Spleen (tissue), 11 donors: ENCODE measurements at regions not wholly inside any gene's neighbourhood (a gene's known extent, or its start where the extent isn't known, plus 50 kb on each side); places are given as distances from the start of the nearest gene placed in this dataset.

Experiments
- DNase-seq: peaks from one replicate; pipeline ENCODE4 v3.0.0-alpha.2; 2020
- H3K27ac ChIP-seq, 8 donors: fragments of 200-600 bp; sonication (generic) in 7 of 8; 1 replicate in 4 of 8; 2 replicates in 4 of 8; pipeline versions ENCODE4 v1.5.0 to v1.8.0; 2016 to 2021; ENCODE audit warnings: inconsistent platforms in 4 of 8, mild to moderate bottlenecking in 4 of 8, moderate library complexity in 1 of 8
- H3K27me3 ChIP-seq, 7 donors: fragments of 200-600 bp; sonication (generic) in 6 of 7; replicated peaks in 1 of 7; 1 replicate in 4 of 7; 2 replicates in 3 of 7; pipeline versions ENCODE4 v1.5.0 to v1.8.0; 2016 to 2021; ENCODE audit warnings: inconsistent platforms in 3 of 7, mild to moderate bottlenecking in 1 of 7
- H3K36me3 ChIP-seq, 6 donors: fragments of 200-600 bp; sonication (generic) in 5 of 6; 1 replicate in 4 of 6; 2 replicates in 2 of 6; pipeline versions ENCODE4 v1.5.0 to v1.8.0; 2016 to 2021; ENCODE audit warnings: inconsistent platforms in 2 of 6
- H3K4me1 ChIP-seq, 6 donors: fragments of 200-600 bp; sonication (generic) in 5 of 6; 1 replicate in 3 of 6; 2 replicates in 3 of 6; pipeline versions ENCODE4 v1.5.0 to v1.8.0; 2016 to 2021; ENCODE audit warnings: inconsistent platforms in 3 of 6
- H3K4me3 ChIP-seq, 8 donors: fragments of 200-600 bp; sonication (generic) in 7 of 8; 1 replicate in 4 of 8; 2 replicates in 4 of 8; pipeline versions ENCODE4 v1.5.0 to v1.8.0; 2016 to 2021; ENCODE audit warnings: inconsistent platforms in 4 of 8, mild to moderate bottlenecking in 4 of 8, moderate library complexity in 2 of 8
- H3K9me3 ChIP-seq, 8 donors: fragments of 200-600 bp; sonication (generic) in 7 of 8; 1 replicate in 4 of 8; 2 replicates in 4 of 8; pipeline versions ENCODE4 v1.5.0 to v1.8.0; 2016 to 2021; ENCODE audit warnings: inconsistent platforms in 4 of 8
- POLR2A ChIP-seq, 3 donors: fragments of 450-650 bp; IDR thresholded peaks; one replicate each; pipeline ENCODE4 v1.5.1; 2017; ENCODE audit warnings: antibody characterized with exemption in 3 of 3, mild to moderate bottlenecking in 1 of 3
- POLR2AphosphoS5 ChIP-seq, 3 donors: sonication (generic); formaldehyde crosslinking; IDR thresholded peaks; one replicate each; pipeline ENCODE4 v1.5.1; 2017; ENCODE audit warnings: antibody characterized with exemption in 3 of 3
- WGBS, 5 donors: extraction: QIAGEN DNeasy Blood & Tissue Kit in 3 of 5; methylation state at CpG; one replicate each; pipeline versions ENCODE4 v1.1.5 to v1.1.7; 2013 to 2018; 5-methylcytosine and 5-hydroxymethylcytosine counted together
- intact Hi-C: fragments of 100-400 bp; cut with DNase I; formaldehyde crosslinking; loops from one replicate; pipeline ENCODE4 v1.15.0; 2023; ENCODE audit warnings: low total_unique reads
- TF ChIP-seq, protein P1 (sequence below), 11 experiments: fragments of 200-600 bp in 7 of 11; fragments of 450-650 bp in 4 of 11; sonication (generic) in 4 of 11; IDR thresholded peaks in 8 of 11; conservative IDR thresholded peaks in 3 of 11; 1 replicate in 7 of 11; 2 replicates in 4 of 11; pipeline versions ENCODE4 v1.4.0 to v1.8.0; 2016 to 2021; ENCODE audit warnings: antibody characterized with exemption in 11 of 11, inconsistent platforms in 4 of 11, mild to moderate bottlenecking in 1 of 11
- donor health status: healthy with polysubstance abuse.
- donor health status: DM: no; HTN: no; CAD: no; lungs with moderate emphysema.
- donor health status: DM: no; HTN: no; CAD: no.
- donor health status: Bipolar disorder and iron deficiency.
- donor health status: healthy.
- donor health status: DM: no; HTN: no; CAD: no.
- donor health status: DM: yes; HTN: yes; CAD: no.

DNA sequence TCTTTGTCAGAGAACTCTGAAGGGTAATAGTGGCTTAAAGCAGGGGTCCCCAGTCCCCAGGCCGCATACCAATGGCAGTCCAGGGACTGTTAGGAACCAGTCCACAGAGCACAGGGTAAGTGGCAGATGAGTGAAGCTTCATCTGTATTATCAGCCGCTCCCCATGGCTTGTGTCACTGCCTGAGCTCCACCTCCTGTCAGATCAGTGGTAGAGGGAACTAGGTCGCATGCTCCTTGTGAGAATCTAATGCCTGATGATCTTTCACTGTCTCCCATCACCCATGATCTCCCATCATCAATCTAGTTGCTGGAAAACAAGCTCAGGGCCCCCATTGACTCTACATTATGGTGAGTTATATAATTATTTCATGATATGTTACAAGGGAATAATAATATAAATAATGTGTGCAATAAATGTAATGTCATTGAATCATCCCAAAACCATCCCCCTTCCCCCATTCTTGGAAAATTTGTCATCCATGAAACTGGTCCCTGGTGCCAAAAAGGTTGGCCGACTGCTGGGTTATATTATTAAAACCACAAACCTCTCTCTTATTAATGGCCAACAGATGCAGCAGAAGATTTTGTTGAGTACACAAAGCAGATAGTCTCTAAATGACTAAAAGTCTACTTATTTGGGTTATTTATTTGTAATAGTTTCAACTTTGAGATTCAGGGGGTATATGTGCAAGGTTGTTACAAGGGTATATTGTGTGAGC lies 782.7 kb downstream of the CDH11 start:
- WGBS, 5 donors, result 64 to 87% (median 77%) methylated on average over 4 of the region's 4 CpGs
- H3K27ac ChIP-seq, result no peak overlapping the region
- H3K27me3 ChIP-seq, result no peaks in the 10 kb centered on the region
- TF ChIP-seq, protein P1, sequence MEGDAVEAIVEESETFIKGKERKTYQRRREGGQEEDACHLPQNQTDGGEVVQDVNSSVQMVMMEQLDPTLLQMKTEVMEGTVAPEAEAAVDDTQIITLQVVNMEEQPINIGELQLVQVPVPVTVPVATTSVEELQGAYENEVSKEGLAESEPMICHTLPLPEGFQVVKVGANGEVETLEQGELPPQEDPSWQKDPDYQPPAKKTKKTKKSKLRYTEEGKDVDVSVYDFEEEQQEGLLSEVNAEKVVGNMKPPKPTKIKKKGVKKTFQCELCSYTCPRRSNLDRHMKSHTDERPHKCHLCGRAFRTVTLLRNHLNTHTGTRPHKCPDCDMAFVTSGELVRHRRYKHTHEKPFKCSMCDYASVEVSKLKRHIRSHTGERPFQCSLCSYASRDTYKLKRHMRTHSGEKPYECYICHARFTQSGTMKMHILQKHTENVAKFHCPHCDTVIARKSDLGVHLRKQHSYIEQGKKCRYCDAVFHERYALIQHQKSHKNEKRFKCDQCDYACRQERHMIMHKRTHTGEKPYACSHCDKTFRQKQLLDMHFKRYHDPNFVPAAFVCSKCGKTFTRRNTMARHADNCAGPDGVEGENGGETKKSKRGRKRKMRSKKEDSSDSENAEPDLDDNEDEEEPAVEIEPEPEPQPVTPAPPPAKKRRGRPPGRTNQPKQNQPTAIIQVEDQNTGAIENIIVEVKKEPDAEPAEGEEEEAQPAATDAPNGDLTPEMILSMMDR (IDR thresholded peaks at IDR 0.05 in 8 of 11, conservative IDR thresholded peaks at IDR 0.05 in 3 of 11), result no peak
- TF ChIP-seq POLR2A (IDR thresholded peaks at IDR 0.05), result no peak
- no peak for TF ChIP-seq POLR2AphosphoS5 (IDR thresholded peaks at IDR 0.05)
- intact Hi-C loops, result no loop called here
- H3K36me3 ChIP-seq, result no peaks in the 10 kb centered on the region
- H3K4me3 ChIP-seq, result no peak overlapping the region
- H3K4me1 ChIP-seq, result no peaks in the 10 kb centered on the region
- DNase-seq, result no peak
- H3K9me3 ChIP-seq, result peaks cover 0 to 24% (median 13%) of the 10 kb centered on the region in 8 donors

DNA sequence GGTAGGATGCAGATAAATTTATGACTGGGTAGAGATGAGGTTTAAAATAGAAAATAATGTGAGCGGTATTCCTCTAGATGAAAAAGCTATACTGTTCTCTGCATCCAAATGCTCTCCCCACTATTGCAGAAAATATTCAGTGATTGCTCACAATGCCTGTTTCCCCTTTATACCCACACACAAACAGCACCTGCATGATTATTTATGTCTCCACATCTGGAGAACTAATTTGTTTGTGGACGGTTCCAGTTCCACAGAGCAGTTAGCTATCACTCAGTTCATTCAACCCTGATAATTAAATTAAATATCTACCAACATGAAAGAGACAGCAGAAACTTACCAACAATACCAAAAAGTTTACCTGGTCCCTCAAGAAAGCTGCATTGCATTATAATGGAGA lies 800.0 kb downstream of the CDH11 start:
- TF ChIP-seq, protein P1 (IDR thresholded peaks at IDR 0.05 in 8 of 11, conservative IDR thresholded peaks at IDR 0.05 in 3 of 11), result no peak
- Histone ChIP-seq H3K27ac (no peak overlapping the region), H3K27me3 (no peaks in the 10 kb centered on the region), H3K4me1 (no peaks in the 10 kb centered on the region), H3K9me3 (peaks cover 0 to 6% (median 0%) of the 10 kb centered on the region in 8 donors), H3K36me3 (no peaks in the 10 kb centered on the region), H3K4me3 (no peak overlapping the region)
- intact Hi-C loops, result no loop called here
- WGBS, 5 donors, result 82 to 85% (median 85%) methylated on average over 2 of the region's 2 CpGs
- no peak for DNase-seq

DNA sequence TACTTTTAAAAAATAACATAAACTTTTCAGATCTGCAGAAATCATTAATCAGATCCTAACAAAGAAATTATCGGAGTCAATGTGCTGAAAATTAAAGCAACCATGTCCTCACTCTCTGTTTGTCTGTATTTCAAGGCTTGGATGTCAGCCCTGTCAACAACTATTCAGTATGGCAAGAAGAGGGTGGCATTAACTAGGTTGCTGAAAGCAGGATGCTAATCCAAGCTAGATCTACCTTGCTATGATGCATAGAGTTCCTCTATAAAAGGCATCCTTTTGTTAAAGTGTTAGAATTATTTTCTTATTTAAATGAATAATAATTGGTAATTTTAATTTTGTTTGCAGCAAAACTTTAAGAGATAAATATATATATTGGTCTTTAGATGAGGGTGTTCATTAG lies 800.8 kb downstream of the CDH11 start:
- H3K4me1 ChIP-seq, result no peaks in the 10 kb centered on the region
- WGBS, 5 donors, result 74 to 97% (median 89%) methylated on average over 1 of the region's 1 CpG
- no peak for TF ChIP-seq POLR2AphosphoS5 (IDR thresholded peaks at IDR 0.05)
- no peak for TF ChIP-seq POLR2A (IDR thresholded peaks at IDR 0.05)
- TF ChIP-seq, protein P1 (IDR thresholded peaks at IDR 0.05 in 8 of 11, conservative IDR thresholded peaks at IDR 0.05 in 3 of 11), result no peak
- intact Hi-C loops, result no loop called here
- no peak for DNase-seq
- peaks cover 0 to 4% (median 0%) of the 10 kb centered on the region in 8 donors for H3K9me3 ChIP-seq
- H3K27ac ChIP-seq, result no peak overlapping the region
- no peak overlapping the region for H3K4me3 ChIP-seq
- H3K27me3 ChIP-seq, result no peaks in the 10 kb centered on the region
- no peaks in the 10 kb centered on the region for H3K36me3 ChIP-seq

DNA sequence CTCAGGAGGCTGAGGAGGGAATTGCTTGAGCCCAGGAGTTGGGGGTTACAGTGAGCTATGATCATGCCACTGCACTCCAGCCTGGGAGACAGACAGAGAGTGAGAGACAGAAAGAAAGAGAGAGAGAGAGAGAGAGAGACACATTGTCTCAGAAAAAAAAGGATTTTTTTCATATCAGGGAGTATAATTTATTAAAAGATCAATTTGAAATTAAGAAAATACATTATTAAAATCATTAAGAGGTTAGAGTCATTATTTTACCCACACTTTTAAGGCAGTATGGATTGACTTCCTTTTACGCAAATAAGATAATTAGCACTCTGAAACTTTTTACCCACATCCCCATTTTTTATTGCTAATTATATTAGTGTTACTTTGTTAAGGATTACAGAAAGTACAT lies 804.3 kb downstream of the CDH11 start:
- Histone ChIP-seq H3K36me3 (no peaks in the 10 kb centered on the region), H3K4me3 (no peak overlapping the region), H3K27ac (no peak overlapping the region), H3K9me3 (peaks cover 0 to 5% (median 0%) of the 10 kb centered on the region in 8 donors), H3K27me3 (no peaks in the 10 kb centered on the region), H3K4me1 (no peaks in the 10 kb centered on the region)
- no peak for TF ChIP-seq POLR2AphosphoS5 (IDR thresholded peaks at IDR 0.05)
- TF ChIP-seq, protein P1 (IDR thresholded peaks at IDR 0.05 in 8 of 11, conservative IDR thresholded peaks at IDR 0.05 in 3 of 11), result no peak
- no peak for TF ChIP-seq POLR2A (IDR thresholded peaks at IDR 0.05)
- DNase-seq, result no peak
- WGBS, 5 donors, result 84 to 97% (median 94%) methylated on average over 1 of the region's 1 CpG
- intact Hi-C loops, result no loop called here
